ENCODE measurements at regions not wholly inside any gene's neighbourhood (a gene's known extent, or its start where the extent isn't known, plus 50 kb on each side); places are given as distances from the start of the nearest gene placed in this dataset.

DNA sequence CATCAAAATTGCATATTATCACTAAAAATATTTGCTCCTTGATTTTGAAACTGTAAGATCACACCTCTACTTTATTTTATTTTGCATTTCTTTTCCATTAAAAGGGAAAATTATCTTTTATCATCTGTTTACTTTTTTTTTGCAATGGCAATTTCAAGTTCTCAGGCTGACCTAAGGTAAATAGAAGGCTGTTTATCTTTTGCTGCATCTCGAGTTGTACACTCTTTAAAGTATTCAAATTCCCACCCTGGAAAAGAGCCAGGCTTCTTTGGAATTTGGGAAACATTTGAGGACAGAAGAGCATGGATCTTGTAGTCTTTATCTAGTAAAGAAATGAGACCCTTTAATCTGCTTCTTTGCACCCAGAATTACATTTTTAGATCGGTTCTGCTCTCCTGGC is 645.7 kb downstream of the SLC4A3 start:
- TF ChIP-seq, protein P1, sequence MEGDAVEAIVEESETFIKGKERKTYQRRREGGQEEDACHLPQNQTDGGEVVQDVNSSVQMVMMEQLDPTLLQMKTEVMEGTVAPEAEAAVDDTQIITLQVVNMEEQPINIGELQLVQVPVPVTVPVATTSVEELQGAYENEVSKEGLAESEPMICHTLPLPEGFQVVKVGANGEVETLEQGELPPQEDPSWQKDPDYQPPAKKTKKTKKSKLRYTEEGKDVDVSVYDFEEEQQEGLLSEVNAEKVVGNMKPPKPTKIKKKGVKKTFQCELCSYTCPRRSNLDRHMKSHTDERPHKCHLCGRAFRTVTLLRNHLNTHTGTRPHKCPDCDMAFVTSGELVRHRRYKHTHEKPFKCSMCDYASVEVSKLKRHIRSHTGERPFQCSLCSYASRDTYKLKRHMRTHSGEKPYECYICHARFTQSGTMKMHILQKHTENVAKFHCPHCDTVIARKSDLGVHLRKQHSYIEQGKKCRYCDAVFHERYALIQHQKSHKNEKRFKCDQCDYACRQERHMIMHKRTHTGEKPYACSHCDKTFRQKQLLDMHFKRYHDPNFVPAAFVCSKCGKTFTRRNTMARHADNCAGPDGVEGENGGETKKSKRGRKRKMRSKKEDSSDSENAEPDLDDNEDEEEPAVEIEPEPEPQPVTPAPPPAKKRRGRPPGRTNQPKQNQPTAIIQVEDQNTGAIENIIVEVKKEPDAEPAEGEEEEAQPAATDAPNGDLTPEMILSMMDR (conservative IDR thresholded peaks at IDR 0.05; ENCODE audit: low read depth, low read length) = no peak
- no peak overlapping the region for H3K4me3 ChIP-seq (ENCODE audit: low read length)
- no peak for DNase-seq (ENCODE audit: low read depth)

DNA sequence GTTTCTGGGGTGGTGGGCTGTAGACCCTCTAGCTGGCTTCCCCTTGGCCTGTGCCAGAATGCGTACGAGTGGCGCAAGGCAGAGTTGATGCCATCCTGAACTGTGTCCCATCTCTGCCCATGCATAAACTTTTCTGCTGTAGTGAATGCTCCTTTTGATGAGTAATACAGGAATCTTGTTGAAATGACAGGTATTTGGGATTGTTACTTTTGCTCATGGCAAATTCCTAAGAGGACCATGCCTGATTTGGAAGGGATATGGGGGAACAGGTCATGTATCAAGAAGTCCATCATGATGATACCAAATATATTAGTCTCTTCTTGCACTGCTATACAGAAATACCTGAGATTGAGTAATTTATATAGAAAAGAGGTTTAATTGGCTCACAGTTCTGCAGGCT is 648.0 kb downstream of the SLC4A3 start:
- TF ChIP-seq, protein P1 (conservative IDR thresholded peaks at IDR 0.05; ENCODE audit: low read depth, low read length) = no peak
- H3K4me3 ChIP-seq (ENCODE audit: low read length) = no peak overlapping the region
- DNase-seq (ENCODE audit: low read depth) = no peak

DNA sequence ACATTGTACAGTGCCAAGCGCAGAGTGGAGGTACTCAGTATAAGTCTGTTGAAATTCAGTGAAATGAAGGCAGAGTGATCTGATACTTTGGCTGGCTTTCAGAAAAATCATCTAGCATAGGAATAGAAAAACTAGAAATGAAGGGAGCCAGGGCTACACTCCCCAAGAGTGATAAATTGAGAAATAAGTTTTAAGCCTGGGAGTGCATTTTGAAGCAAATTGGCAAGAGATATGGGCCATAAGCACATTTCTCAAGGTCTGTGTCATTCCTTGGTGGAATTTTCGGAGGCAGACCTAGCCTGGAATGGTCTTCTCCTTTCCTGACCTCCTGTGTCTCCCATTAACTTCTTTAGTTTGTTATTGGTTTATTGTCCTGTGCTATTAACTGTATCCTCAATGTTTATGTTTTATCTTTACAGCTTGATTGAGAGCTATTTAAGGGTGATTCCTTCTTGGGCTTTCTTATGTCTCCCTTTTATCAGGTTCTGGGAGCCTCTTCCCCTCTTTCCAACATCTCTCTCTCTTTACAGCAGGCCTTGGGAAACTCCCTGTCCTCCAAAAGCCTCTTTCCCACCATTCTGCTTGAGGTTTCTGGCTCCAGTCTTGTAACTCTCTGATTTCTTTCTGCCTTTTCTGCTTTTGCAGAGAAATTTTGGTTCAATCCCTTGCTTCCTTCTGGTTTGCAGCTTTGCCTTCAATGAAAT is 649.5 kb downstream of the SLC4A3 start:
- TF ChIP-seq, protein P1 (conservative IDR thresholded peaks at IDR 0.05; ENCODE audit: low read depth, low read length) = no peak
- no peak overlapping the region for H3K4me3 ChIP-seq (ENCODE audit: low read length)

DNA sequence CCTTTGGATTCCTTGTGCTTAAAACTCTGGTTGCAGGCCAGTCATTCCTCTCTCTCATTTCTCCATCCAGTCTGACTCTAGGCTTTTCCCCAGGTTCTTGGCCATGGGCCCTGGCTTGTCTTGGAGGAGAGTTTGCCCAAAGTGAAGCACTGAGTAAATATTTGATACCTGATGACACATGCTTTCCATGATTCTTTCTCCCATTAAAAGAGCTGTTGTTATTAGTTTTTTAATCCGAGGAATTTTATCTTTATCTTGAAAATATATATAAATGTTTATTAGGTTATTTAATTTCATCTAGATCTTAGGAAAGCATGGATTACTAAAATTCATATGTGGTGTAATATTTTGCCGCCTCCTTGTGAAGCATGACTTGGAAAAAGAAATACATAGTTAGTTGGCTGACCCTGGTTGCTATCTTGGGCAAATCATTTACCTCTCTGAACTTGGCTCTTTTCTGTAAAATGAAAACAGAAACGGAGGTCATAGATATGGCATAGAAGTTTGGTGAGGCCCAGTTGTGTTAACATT is 650.1 kb downstream of the SLC4A3 start:
- TF ChIP-seq, protein P1 (conservative IDR thresholded peaks at IDR 0.05; ENCODE audit: low read depth, low read length) = no peak
- no peak overlapping the region for H3K4me3 ChIP-seq (ENCODE audit: low read length)
- DNase-seq (ENCODE audit: low read depth) = peak; percentile 61

More for the DNA sequence above, 649.5 kb downstream of the SLC4A3 start:
- DNase-seq (ENCODE audit: low read depth) = no peak

DNA sequence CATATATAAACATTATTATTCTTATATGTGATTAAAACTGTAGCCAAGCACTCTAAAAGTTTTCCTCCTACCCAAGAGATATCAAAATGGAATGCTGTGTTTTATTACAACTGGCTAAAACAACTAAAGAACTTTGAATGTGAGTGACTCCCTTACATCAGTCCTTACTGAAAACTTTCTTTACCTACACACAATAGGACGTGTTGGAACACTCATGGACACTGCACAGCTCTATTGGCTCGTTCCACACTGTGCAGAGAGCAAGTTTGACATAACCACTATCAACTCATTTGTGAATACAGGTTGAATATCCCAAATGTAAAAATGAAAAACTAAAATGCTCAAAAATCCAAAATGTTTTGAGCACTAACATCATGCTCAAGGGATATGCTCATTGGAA is 650.6 kb downstream of the SLC4A3 start:
- no peak for DNase-seq (ENCODE audit: low read depth)
- TF ChIP-seq, protein P1 (conservative IDR thresholded peaks at IDR 0.05; ENCODE audit: low read depth, low read length) = no peak
- no peak overlapping the region for H3K4me3 ChIP-seq (ENCODE audit: low read length)

DNA sequence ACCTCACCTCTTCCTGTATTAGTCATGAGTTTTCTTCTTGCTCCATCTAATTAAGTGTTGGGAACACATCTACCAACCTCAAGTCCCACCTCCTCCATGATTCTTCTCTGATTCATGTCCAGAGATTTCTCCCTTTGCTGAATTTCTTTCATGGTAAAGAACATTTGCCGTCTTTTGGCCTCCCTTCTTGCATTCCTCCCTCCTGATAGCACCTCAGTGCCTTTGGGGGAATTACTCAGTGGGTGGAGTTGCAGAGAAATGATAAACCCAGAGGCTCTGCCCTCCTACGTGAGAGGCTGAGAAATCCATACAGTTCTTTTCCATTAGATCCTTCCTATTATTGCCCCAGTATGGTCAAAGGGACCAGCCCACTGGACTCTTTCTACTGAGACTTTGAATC is 651.9 kb downstream of the SLC4A3 start:
- DNase-seq (ENCODE audit: low read depth) = no peak
- TF ChIP-seq, protein P1 (conservative IDR thresholded peaks at IDR 0.05; ENCODE audit: low read depth, low read length) = no peak
- H3K4me3 ChIP-seq (ENCODE audit: low read length) = no peak overlapping the region

DNA sequence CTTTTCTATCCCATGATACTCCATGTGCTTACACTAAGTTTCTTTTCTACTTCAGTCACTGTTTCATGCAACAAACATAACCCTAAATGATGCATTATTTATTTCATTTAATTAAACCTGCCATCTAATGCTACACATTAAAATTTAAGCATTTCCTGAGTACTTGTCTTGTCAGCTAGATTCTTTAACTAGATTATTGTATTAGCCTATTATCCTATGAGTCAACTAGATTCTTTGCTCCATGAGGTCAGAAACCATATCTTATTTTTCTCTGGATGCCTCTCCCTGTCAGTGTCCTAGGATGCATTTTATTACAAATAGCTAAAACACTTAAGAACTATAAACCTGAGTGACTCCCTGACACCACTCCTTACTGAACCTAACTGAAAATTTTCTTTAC is 652.4 kb downstream of the SLC4A3 start:
- no peak overlapping the region for H3K4me3 ChIP-seq (ENCODE audit: low read length)
- no peak for DNase-seq (ENCODE audit: low read depth)
- TF ChIP-seq, protein P1 (conservative IDR thresholded peaks at IDR 0.05; ENCODE audit: low read depth, low read length) = no peak
